H1 (cell line): ENCODE measurements at regions not wholly inside any gene's neighbourhood (a gene's known extent, or its start where the extent isn't known, plus 50 kb on each side); places are given as distances from the start of the nearest gene placed in this dataset.

ENCODE experiments used
- CTCF ChIA-PET: fragments of 300-600 bp; sonication (Branson Sonifier 250); formaldehyde crosslinking; loops from one replicate; lab custom pipeline; 2021; ENCODE audit not compliant: partially characterized antibody; lab: Charles Lee
- POLR2A ChIA-PET: fragments of 300-600 bp; sonication (Branson Sonifier 250); formaldehyde crosslinking; loops from one replicate; lab custom pipeline; 2021; ENCODE audit warnings: inconsistent platforms; ENCODE audit not compliant: partially characterized antibody; lab: Charles Lee
- DNase-seq, 2 experiments: peaks; one replicate each; pipeline versions ENCODE4 v3.0.0 to v3.0.0-alpha.2; 2010 to 2022; ENCODE audit warnings: low spot score in 2 of 2, low read depth in 1 of 2, mixed read lengths in 1 of 2
- FAIRE-seq: peaks from 2 replicates; lab custom pipeline; 2011; peaks lifted over from hg19 to GRCh38; lab: Jason Lieb, UNC
- H2AFZ ChIP-seq: 2 replicates; pipeline ENCODE4 v1.8.1; 2012; ENCODE audit warnings: low read length, inconsistent platforms
- H2AK5ac ChIP-seq: 2 replicates; pipeline ENCODE4 v1.6.1; 2013; ENCODE audit warnings: low read depth, low read length
- H2BK120ac ChIP-seq: replicated peaks from 2 replicates; pipeline ENCODE3; 2013; ENCODE audit warnings: low read depth, low read length, inconsistent platforms
- H2BK12ac ChIP-seq: 2 replicates; pipeline ENCODE4 v1.6.1; 2013; ENCODE audit warnings: low read depth, low read length
- H2BK15ac ChIP-seq: 2 replicates; pipeline ENCODE4 v1.6.1; 2013; ENCODE audit warnings: low read length
- H2BK20ac ChIP-seq: 2 replicates; pipeline ENCODE4 v1.6.1; 2013; ENCODE audit warnings: low read length
- H2BK5ac ChIP-seq: 2 replicates; pipeline ENCODE4 v1.6.1; 2013; ENCODE audit warnings: low read depth, low read length
- H3K14ac ChIP-seq: 2 replicates; pipeline ENCODE4 v1.6.1; 2013; ENCODE audit warnings: inconsistent platforms; ENCODE audit not compliant: insufficient read length
- H3K18ac ChIP-seq: 2 replicates; pipeline ENCODE4 v1.6.1; 2013; ENCODE audit warnings: low read length; ENCODE audit errors: extremely low read depth
- H3K23ac ChIP-seq: 2 replicates; pipeline ENCODE4 v1.6.1; 2013; ENCODE audit warnings: inconsistent platforms; ENCODE audit not compliant: insufficient read length
- H3K23me2 ChIP-seq: 2 replicates; pipeline ENCODE4 v1.6.1; 2013; ENCODE audit warnings: low read depth, low read length
- H3K27ac ChIP-seq: 2 replicates; pipeline ENCODE4 v1.6.1; 2011; ENCODE audit warnings: low read depth, low read length, inconsistent platforms
- H3K27me3 ChIP-seq, 4 experiments: replicated peaks in 1 of 4; 1 replicate in 1 of 4; 2 replicates in 3 of 4; pipeline versions ENCODE4 v1.6.1 to v1.8.1; 2011 to 2013; ENCODE audit warnings: low read length in 3 of 4, mild to moderate bottlenecking in 3 of 4, inconsistent platforms in 2 of 4, mixed read lengths in 2 of 4, moderate library complexity in 1 of 4; ENCODE audit not compliant: control insufficient read depth in 3 of 4, insufficient read depth in 3 of 4; ENCODE audit errors: extremely low read depth in 1 of 4
- H3K36me3 ChIP-seq, 4 experiments: 2 replicates each; pipeline versions ENCODE4 v1.6.1 to v1.8.1; 2011 to 2013; ENCODE audit warnings: mild to moderate bottlenecking in 4 of 4, low read length in 3 of 4, moderate library complexity in 2 of 4, control low read depth in 1 of 4, inconsistent platforms in 1 of 4; ENCODE audit not compliant: insufficient read depth in 4 of 4, control insufficient read depth in 2 of 4
- H3K4ac ChIP-seq: replicated peaks from 2 replicates; pipeline ENCODE3; 2013; ENCODE audit warnings: low read length, low read depth, mixed read lengths, inconsistent platforms; ENCODE audit not compliant: insufficient read length
- H3K4me1 ChIP-seq, 4 experiments: replicated peaks in 1 of 4; 1 replicate in 1 of 4; 2 replicates in 3 of 4; pipeline versions ENCODE4 v1.6.1 to v1.8.1; 2011 to 2013; ENCODE audit warnings: low read length in 3 of 4, inconsistent platforms in 2 of 4, mixed read lengths in 1 of 4; ENCODE audit not compliant: insufficient read depth in 4 of 4, control insufficient read depth in 3 of 4
- H3K4me2 ChIP-seq, 2 experiments: 2 replicates each; pipeline versions ENCODE4 v1.6.1 to v1.8.1; 2011 to 2013; ENCODE audit warnings: low read depth in 2 of 2, low read length in 2 of 2, control low read depth in 1 of 2, inconsistent platforms in 1 of 2, mild to moderate bottlenecking in 1 of 2; ENCODE audit not compliant: insufficient read depth in 1 of 2
- H3K4me3 ChIP-seq, 4 experiments: fragments of 200-600, 300-600 bp in 1 of 4; sonication (generic), shearing (Covaris generic), sonication (Bioruptor Twin) in 1 of 4; 2 replicates each; pipeline versions ENCODE4 v1.5.1 to v1.8.1; 2011 to 2016; ENCODE audit warnings: low read length in 4 of 4, low read depth in 3 of 4, control low read depth in 2 of 4, inconsistent platforms in 2 of 4, mild to moderate bottlenecking in 2 of 4, mixed read lengths in 1 of 4, moderate library complexity in 1 of 4; ENCODE audit not compliant: insufficient read depth in 2 of 4; ENCODE audit errors: extremely low read depth in 1 of 4
- H3K56ac ChIP-seq: replicated peaks from 2 replicates; pipeline ENCODE3; 2013; ENCODE audit warnings: low read depth, mild to moderate bottlenecking, mixed read lengths, low read length, inconsistent platforms; ENCODE audit not compliant: insufficient read length
- H3K79me1 ChIP-seq: 2 replicates; pipeline ENCODE4 v1.6.1; 2013; ENCODE audit warnings: low read depth, low read length, control low read depth
- H3K79me2 ChIP-seq, 2 experiments: 2 replicates each; pipeline versions ENCODE4 v1.6.1 to v1.8.1; 2012 to 2013; ENCODE audit warnings: low read length in 2 of 2, mild to moderate bottlenecking in 2 of 2, inconsistent platforms in 1 of 2; ENCODE audit not compliant: insufficient read depth in 2 of 2, control insufficient read depth in 1 of 2
- H3K9ac ChIP-seq, 4 experiments: replicated peaks in 1 of 4; 1 replicate in 1 of 4; 2 replicates in 3 of 4; pipeline versions ENCODE4 v1.6.1 to v1.8.1; 2011 to 2013; ENCODE audit warnings: low read depth in 3 of 4, low read length in 3 of 4, control low read depth in 2 of 4, mild to moderate bottlenecking in 2 of 4, moderate library complexity in 2 of 4, inconsistent platforms in 1 of 4; ENCODE audit errors: extremely low read depth in 1 of 4
- H3K9me3 ChIP-seq, 2 experiments: 2 replicates each; pipeline versions ENCODE4 v1.6.1 to v1.8.1; 2012 to 2013; ENCODE audit warnings: mild to moderate bottlenecking in 2 of 2, moderate library complexity in 2 of 2, control low read depth in 1 of 2, inconsistent platforms in 1 of 2, low read depth in 1 of 2, low read length in 1 of 2, mixed read lengths in 1 of 2; ENCODE audit not compliant: insufficient read depth in 2 of 2
- H4K20me1 ChIP-seq, 2 experiments: replicated peaks in 1 of 2; 2 replicates each; pipeline versions ENCODE3 to v1.8.1; 2011 to 2013; ENCODE audit warnings: inconsistent platforms in 2 of 2, low read length in 2 of 2, mild to moderate bottlenecking in 1 of 2; ENCODE audit not compliant: insufficient read depth in 2 of 2, control insufficient read depth in 1 of 2
- H4K5ac ChIP-seq: 2 replicates; pipeline ENCODE4 v1.6.1; 2013; ENCODE audit warnings: low read length, low read depth, mixed read lengths, inconsistent platforms; ENCODE audit not compliant: insufficient read length
- H4K8ac ChIP-seq: 2 replicates; pipeline ENCODE4 v1.8.0; 2013; ENCODE audit warnings: mild to moderate bottlenecking, moderate library complexity, low read length, inconsistent platforms; ENCODE audit not compliant: insufficient read depth; ENCODE audit errors: extremely low read depth
- H4K91ac ChIP-seq: replicated peaks from 2 replicates; pipeline ENCODE3; 2013; ENCODE audit warnings: low read length, mixed read lengths, inconsistent platforms; ENCODE audit not compliant: insufficient read length
- BACH1 ChIP-seq: IDR thresholded peaks from 2 replicates; pipeline ENCODE4 v1.6.1; 2012; ENCODE audit warnings: low read length, improper control_type of control experiment
- CBX8 ChIP-seq: fragments of 300-800, 300-1000 bp; sonication (generic); IDR thresholded peaks from 2 replicates; pipeline ENCODE4 v1.7.1; 2016; ENCODE audit warnings: low read depth, low read length, borderline replicate concordance
- CHD1 ChIP-seq: IDR thresholded peaks from 2 replicates; pipeline ENCODE4 v1.6.1; 2012; ENCODE audit warnings: low read depth, low read length, improper control_type of control experiment
- CTBP2 ChIP-seq: IDR thresholded peaks from 2 replicates; pipeline ENCODE4 v1.7.0; 2011; ENCODE audit warnings: borderline replicate concordance, mild to moderate bottlenecking, moderate library complexity, mixed read lengths, low read length; ENCODE audit not compliant: insufficient read depth, insufficient read length
- E2F6 ChIP-seq: IDR thresholded peaks from 2 replicates; pipeline ENCODE4 v1.6.1; 2012; ENCODE audit warnings: inconsistent platforms
- HDAC6 ChIP-seq: IDR thresholded peaks from one replicate; pipeline ENCODE4 v1.7.1; 2012; ENCODE audit warnings: low read depth, mild to moderate bottlenecking, inconsistent platforms, low read length, moderate library complexity
- NANOG ChIP-seq: IDR thresholded peaks from 2 replicates; pipeline ENCODE4 v1.6.1; 2011; ENCODE audit warnings: low read length, low read depth, mild to moderate bottlenecking, inconsistent platforms; ENCODE audit not compliant: insufficient read depth, poor library complexity, severe bottlenecking
- NRF1 ChIP-seq: IDR thresholded peaks from 2 replicates; pipeline ENCODE4 v1.6.1; 2011; ENCODE audit warnings: mild to moderate bottlenecking, low read depth, low read length, improper control_type of control experiment
- POU5F1 ChIP-seq: IDR thresholded peaks from 2 replicates; pipeline ENCODE4 v1.6.1; 2011; ENCODE audit warnings: low read depth, mild to moderate bottlenecking, low read length, moderate library complexity
- SAP30 ChIP-seq: fragments of 300-600 bp; sonication (generic); IDR thresholded peaks from 2 replicates; pipeline ENCODE4 v1.7.1; 2012; ENCODE audit warnings: low read length, moderate library complexity, mild to moderate bottlenecking, inconsistent platforms; ENCODE audit not compliant: insufficient read depth, insufficient replicate concordance
- SIX5 ChIP-seq: IDR thresholded peaks from 2 replicates; pipeline ENCODE4 v1.6.1; 2011; ENCODE audit warnings: mild to moderate bottlenecking, low read depth, low read length
- SRF ChIP-seq: IDR thresholded peaks from 2 replicates; pipeline ENCODE4 v1.6.1; 2011; ENCODE audit warnings: mild to moderate bottlenecking, low read depth, low read length, moderate library complexity
- SUZ12 ChIP-seq: fragments of 200-600 bp; sonication (generic); IDR thresholded peaks from 2 replicates; pipeline ENCODE4 v1.6.1; 2012; ENCODE audit warnings: mild to moderate bottlenecking, inconsistent platforms, low read length, moderate library complexity, mixed read lengths
- TAF7 ChIP-seq: optimal IDR thresholded peaks from 2 replicates; pipeline ENCODE3; 2011; ENCODE audit warnings: low read depth, mild to moderate bottlenecking, inconsistent platforms, low read length, moderate library complexity, borderline replicate concordance
- TCF12 ChIP-seq: IDR thresholded peaks from 2 replicates; pipeline ENCODE4 v1.6.1; 2011; ENCODE audit warnings: low read depth, mild to moderate bottlenecking, low read length
- WGBS, 2 experiments: shearing (Covaris generic) in 1 of 2; methylation state at CpG; one replicate each; pipeline versions ENCODE4 v1.1.6 to v1.1.7; 2013 to 2015; ENCODE audit warnings: low lambda C conversion rate in 2 of 2, mixed read lengths in 2 of 2, inconsistent platforms in 1 of 2, low coverage in 1 of 2, missing lambda C conversion rate in 1 of 2; ENCODE audit not compliant: insufficient replicate concordance in 2 of 2, insufficient coverage in 1 of 2, insufficient read length in 1 of 2; ENCODE audit errors: extremely low coverage in 1 of 2, missing lambda C conversion rate in 1 of 2; 5-methylcytosine and 5-hydroxymethylcytosine counted together

- POLR2A ChIA-PET: no interaction called here
- CTCF ChIA-PET: no interaction called here
- no peak for FAIRE-seq
Observed at GRCh38 chr6:74623027-74623426, 582.8 kb downstream of the COL12A1 start.

More at GRCh38 chr6:74623027-74623426, 582.8 kb downstream of the COL12A1 start:
- Histone ChIP-seq H2AK5ac (no peak overlapping the region), H2BK120ac (no peak overlapping the region), H3K79me2 (no peaks in the 10 kb centered on the region), H3K56ac (no peak overlapping the region), H4K5ac (no peak overlapping the region), H4K8ac (no peak overlapping the region), H2BK12ac (no peak overlapping the region), H3K4me1 (peaks cover 0 to 7% (median 2%) of the 10 kb centered on the region in 4 experiments; a peak in 1 of 7 replicates), H3K27me3 (no peaks in the 10 kb centered on the region), H3K4ac (no peak overlapping the region), H3K36me3 (no peaks in the 10 kb centered on the region), H3K23ac (no peak overlapping the region), H3K9me3 (peaks cover 12 to 17% of the 10 kb centered on the region in 2 experiments), H3K4me3 (no peak overlapping the region), H2BK5ac (no peak overlapping the region), H3K23me2 (no peaks in the 10 kb centered on the region), H3K14ac (no peak overlapping the region), H4K20me1 (no peaks in the 10 kb centered on the region), H2AFZ (no peak overlapping the region), H3K18ac (no peak overlapping the region), H3K27ac (no peak overlapping the region), H3K79me1 (no peaks in the 10 kb centered on the region), H2BK20ac (no peak overlapping the region), H3K4me2 (no peak overlapping the region), H4K91ac (no peak overlapping the region), H3K9ac (no peak overlapping the region), H2BK15ac (no peak overlapping the region)
- TF ChIP-seq TCF12 (no peak), SAP30 (no peak), SIX5 (no peak), BACH1 (no peak), E2F6 (no peak), NANOG (no peak), CTBP2 (no peak), SUZ12 (no peak), TAF7 (no peak), HDAC6 (no peak), NRF1 (no peak), CBX8 (no peak), POU5F1 (no peak), CHD1 (no peak), SRF (no peak)
- no peak for DNase-seq
- 50% methylated on average over 2 of the region's 2 CpGs; no CpG with 5 or more reads in 1 of the 2 experiments for WGBS, 2 experiments
